Effector memory CD8-positive, alpha-beta T cell (primary cell): ENCODE measurements at regions not wholly inside any gene's neighbourhood (a gene's known extent, or its start where the extent isn't known, plus 50 kb on each side); places are given as distances from the start of the nearest gene placed in this dataset.

Source experiments
- ATAC-seq: fragments of 150-1000 bp; cut with Tn5 transposase; replicated peaks from 2 replicates; pipeline ENCODE4 v1.10.0; 2021; ENCODE audit warnings: mild to moderate bottlenecking, moderate library complexity
- DNase-seq, 3 experiments: peaks; one replicate each; pipeline ENCODE4 v3.0.0; 2021
- H3K27ac Mint-ChIP-seq, 2 donors: one replicate each; pipeline ENCODE4 v1.8.0; 2022; ENCODE audit warnings: mild to moderate bottlenecking in 2 of 2, mixed read lengths in 2 of 2, moderate library complexity in 2 of 2
- H3K27me3 Mint-ChIP-seq, 2 donors: one replicate each; pipeline ENCODE4 v1.8.0; 2022; ENCODE audit warnings: mixed read lengths in 2 of 2
- H3K36me3 Mint-ChIP-seq: one replicate; pipeline ENCODE4 v1.8.0; 2022; ENCODE audit warnings: mild to moderate bottlenecking, moderate library complexity, mixed read lengths; ENCODE audit not compliant: insufficient read depth
- H3K4me1 Mint-ChIP-seq, 2 donors: one replicate each; pipeline ENCODE4 v1.8.0; 2022; ENCODE audit warnings: low read depth in 2 of 2, mixed read lengths in 2 of 2
- H3K4me3 Mint-ChIP-seq, 2 donors: one replicate each; pipeline ENCODE4 v1.8.0; 2022; ENCODE audit warnings: mild to moderate bottlenecking in 2 of 2, mixed read lengths in 2 of 2, moderate library complexity in 2 of 2
- H3K9me3 Mint-ChIP-seq, 2 donors: one replicate each; pipeline ENCODE4 v1.8.0; 2022; ENCODE audit warnings: mixed read lengths in 2 of 2

DNA sequence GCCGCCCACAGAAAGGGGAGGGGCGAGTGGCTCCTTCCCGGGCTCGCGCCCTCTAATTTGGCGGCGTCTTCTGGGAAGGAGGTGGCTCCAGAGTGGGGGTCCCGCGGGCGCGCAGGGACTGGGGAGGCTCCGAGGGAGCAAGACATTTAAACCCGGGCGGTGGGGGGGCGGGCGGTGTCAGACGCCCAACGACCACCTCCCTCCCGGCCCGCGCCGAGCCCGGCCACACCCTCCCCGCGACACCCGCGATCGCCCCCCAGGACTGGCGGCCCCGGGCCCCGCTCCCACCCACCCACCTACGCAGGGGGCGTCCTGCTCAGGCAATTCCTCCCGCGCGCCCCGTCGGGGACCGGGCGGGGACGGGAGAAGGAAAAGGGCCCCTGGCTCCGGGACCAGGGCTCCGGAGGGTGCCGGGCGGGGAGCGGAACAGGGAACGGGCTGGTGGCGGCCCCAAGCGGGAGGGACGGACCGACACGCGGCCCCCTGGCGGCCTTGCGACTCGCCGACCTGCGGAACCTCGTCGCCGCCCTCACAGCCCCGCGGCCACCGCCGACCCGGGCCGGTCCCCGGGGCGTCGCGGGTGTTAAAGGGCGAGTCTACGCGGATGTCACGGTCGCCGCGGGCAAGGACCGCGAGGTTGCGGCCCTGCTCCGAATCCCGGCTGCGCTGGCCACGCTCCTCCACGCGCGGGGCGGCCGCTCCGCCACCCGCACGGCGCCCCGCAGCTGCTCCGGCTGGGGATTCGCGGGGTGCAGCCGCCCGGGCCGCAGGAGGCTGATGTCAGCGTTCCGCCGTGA lies 94.0 kb upstream of the FMN2 start:
- Mint-ChIP-seq H3K4me3 (peak overlapping the region in 1 of 2 donors; percentile 19), H3K27ac (no peak overlapping the region), H3K36me3 (no peaks in the 10 kb centered on the region), H3K9me3 (peaks cover 0 to 3% of the 10 kb centered on the region in 2 donors), H3K27me3 (peaks cover 24 to 41% of the 10 kb centered on the region in 2 donors), H3K4me1 (peaks cover 2 to 3% of the 10 kb centered on the region in 2 donors)
- DNase-seq: no peak
- ATAC-seq: no peak

DNA sequence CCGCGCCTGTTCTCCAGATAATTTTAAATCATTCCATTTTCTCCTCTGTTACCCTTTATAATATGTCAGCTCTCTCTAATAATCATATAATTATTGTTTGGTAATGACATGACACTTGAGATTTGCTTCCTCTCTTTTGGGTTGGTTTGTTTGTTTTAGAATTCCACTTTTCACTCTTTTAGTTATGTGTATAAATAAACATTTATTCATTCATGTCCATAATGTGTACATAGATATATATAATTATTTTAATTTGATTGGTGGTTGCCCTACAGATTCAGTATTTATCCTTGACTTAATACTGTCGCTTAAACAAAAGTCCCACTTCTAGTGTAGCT lies 93.4 kb upstream of the FMN2 start:
- Mint-ChIP-seq H3K27me3 (peaks cover 24 to 38% of the 10 kb centered on the region in 2 donors), H3K36me3 (no peaks in the 10 kb centered on the region), H3K4me1 (peaks cover 2 to 3% of the 10 kb centered on the region in 2 donors), H3K9me3 (peaks cover 0 to 3% of the 10 kb centered on the region in 2 donors), H3K27ac (no peak overlapping the region), H3K4me3 (no peak overlapping the region)
- DNase-seq (no peak), ATAC-seq (no peak)

DNA sequence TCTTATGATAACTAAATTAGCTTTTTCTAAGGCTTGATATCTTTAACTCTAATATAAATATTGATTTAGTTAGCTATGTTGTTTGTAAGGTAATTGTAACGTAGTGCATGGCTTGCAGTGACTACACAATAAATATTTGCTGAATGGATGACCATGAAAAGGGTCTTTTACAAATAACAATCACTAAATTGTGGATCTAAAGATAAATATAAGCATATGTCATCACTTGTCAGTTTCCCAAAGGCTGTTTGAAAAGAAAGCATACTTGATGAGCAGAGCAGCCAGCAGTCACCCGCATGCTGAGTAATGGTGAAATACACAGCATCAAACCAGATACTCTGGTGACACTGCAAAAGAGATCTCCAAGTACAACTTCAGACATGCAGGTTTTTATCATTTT lies 92.5 kb upstream of the FMN2 start:
- Mint-ChIP-seq H3K4me3 (no peak overlapping the region), H3K4me1 (peaks cover 2 to 3% of the 10 kb centered on the region in 2 donors), H3K36me3 (no peaks in the 10 kb centered on the region), H3K9me3 (peaks cover 0 to 3% of the 10 kb centered on the region in 2 donors), H3K27me3 (peaks cover 24 to 38% of the 10 kb centered on the region in 2 donors), H3K27ac (no peak overlapping the region)
- ATAC-seq: no peak
- DNase-seq: no peak

DNA sequence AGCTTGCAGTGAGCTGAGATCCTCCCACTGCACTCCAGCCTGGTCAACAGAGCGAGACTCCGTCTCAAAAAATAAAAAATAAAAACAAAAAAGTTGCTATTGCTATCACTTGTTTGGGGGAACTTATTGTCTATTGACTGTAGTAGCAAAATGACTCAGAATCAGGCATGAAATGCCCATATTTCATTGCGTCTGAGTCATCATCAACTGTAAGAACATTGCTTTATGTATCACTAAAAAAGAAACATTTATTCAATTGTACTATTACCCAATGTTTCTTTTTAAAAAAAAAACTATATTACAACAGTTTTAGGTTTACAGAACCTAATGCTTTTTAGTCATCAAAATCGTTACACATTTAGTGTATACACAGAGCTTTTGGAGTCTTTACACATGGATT lies 91.0 kb upstream of the FMN2 start:
- Mint-ChIP-seq H3K9me3 (peaks cover 0 to 1% of the 10 kb centered on the region in 2 donors), H3K4me1 (peaks cover 2 to 3% of the 10 kb centered on the region in 2 donors), H3K27ac (no peak overlapping the region), H3K4me3 (no peak overlapping the region), H3K27me3 (peaks cover 18 to 27% of the 10 kb centered on the region in 2 donors), H3K36me3 (no peaks in the 10 kb centered on the region)
- no peak for DNase-seq
- ATAC-seq: no peak

DNA sequence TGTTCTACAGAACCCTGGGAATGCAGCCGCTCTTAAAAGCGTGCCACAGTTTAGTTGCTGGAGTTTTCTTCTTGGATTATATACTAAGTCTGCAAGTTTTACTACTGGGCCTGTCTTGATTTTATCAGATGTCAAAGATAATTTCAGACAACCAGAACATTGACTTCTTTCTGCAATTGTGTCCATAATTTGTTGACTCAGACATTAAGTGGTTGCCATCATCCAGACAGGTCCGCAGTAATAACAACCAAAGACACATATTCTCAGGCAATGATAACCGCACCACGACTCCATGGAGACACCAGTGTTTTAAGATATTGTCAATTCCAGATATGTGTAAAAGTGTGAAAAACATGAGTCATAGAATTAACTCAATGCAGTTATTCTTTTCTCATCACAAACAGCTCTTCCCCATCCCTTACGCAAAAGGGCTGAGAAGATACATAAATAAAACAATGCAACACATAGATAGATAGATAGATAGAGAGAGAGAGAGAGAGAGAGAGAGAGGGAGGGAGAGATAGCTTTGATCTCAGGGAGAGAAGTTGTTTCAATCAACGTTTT lies 90.4 kb upstream of the FMN2 start:
- Mint-ChIP-seq H3K36me3 (no peaks in the 10 kb centered on the region), H3K27me3 (peaks cover 16 to 20% of the 10 kb centered on the region in 2 donors), H3K9me3 (peaks cover 0 to 1% of the 10 kb centered on the region in 2 donors), H3K4me3 (no peak overlapping the region), H3K27ac (no peak overlapping the region), H3K4me1 (peaks cover 2 to 3% of the 10 kb centered on the region in 2 donors)
- ATAC-seq (no peak), DNase-seq (no peak)

DNA sequence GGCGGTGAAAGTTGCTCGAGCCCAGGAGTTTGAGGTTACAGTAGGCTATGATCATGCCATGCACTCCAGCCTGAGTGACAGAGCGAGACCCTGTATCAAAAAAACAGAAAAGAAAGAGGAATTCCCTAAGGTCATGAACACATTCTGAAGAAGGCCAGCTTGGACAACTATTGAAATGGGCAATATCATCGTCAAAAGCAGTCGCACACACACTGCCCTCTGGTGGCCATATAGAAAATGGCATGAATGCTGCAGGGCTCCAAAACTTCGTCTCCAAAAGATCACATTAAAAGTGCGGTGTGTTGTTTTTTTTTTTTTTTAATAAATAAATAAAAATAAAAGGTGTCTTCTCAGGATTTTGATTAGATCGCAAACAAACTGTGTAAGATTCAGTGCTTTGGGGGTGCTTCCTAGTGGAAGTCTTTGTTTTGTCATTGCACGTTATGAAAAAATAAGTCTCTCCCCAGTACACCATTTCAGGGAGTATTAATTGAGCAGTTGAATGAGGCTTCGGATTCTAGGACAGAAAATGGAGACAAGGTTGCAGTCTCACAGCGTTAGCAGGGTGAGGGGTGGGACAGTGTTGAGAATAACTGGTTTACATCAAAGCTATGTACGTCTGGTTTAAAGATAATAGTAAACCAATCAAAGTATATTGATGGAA lies 87.5 kb upstream of the FMN2 start:
- H3K4me3 Mint-ChIP-seq: no peak overlapping the region
- DNase-seq: no peak
- no peaks in the 10 kb centered on the region for H3K4me1 Mint-ChIP-seq
- no peaks in the 10 kb centered on the region for H3K9me3 Mint-ChIP-seq
- no peak overlapping the region for H3K27ac Mint-ChIP-seq
- no peaks in the 10 kb centered on the region for H3K36me3 Mint-ChIP-seq
- H3K27me3 Mint-ChIP-seq: peaks cover 0 to 13% of the 10 kb centered on the region in 2 donors
- no peak for ATAC-seq

DNA sequence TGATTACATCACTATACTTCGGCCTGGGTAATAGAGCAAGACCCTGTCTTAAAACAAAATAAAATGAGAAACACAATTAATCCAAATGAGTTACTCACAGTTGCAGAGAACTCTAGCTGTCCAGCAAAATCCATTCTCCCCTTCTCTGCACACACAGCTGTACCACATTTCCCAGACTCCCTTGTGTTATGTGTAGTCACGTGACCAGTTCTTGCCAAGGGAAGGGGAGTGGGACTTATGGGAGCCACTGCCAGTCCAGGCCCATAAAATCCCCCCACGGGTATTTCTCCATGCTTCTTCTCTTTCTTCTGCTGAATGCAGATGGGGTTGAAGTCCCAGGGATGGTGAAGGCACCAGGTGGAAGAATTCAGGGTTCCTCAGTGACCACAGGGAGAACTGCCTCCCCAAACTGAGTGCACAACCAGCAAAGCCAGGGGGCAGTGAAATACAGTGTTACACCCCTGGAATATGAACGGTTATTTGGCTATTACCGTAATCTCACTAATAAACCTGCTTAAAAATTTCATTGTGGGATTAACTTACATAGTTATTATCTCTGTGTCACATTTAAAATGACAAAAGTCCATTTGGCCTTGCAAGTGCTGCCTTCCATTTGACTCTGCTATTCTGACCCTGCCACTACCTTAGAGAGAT lies 85.6 kb upstream of the FMN2 start:
- Mint-ChIP-seq H3K4me1 (no peaks in the 10 kb centered on the region), H3K27me3 (peaks cover 0 to 20% of the 10 kb centered on the region in 2 donors)

DNA sequence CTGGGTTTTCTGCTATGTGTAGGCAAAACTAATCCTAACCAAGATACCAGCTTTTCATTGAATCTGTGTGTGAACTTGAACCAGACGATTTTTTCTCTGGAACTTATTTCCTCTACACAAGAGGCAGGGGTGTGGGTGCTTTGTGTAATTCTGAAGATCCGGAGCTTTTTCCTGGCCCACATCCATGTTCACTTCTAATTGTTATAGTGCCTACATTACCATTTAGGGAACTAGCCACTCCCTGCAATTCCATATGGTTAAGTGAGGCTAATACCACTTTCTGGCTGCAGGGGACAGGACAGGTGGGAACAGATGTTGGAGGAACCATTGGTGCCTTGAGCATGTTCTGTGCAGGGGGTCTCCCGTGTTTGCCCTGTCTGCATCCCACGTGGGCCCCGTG lies 83.4 kb upstream of the FMN2 start:
- Mint-ChIP-seq H3K27me3 (peaks cover 0 to 13% of the 10 kb centered on the region in 2 donors), H3K4me1 (no peaks in the 10 kb centered on the region), H3K4me3 (no peak overlapping the region), H3K36me3 (no peaks in the 10 kb centered on the region), H3K9me3 (peaks cover 0 to 6% of the 10 kb centered on the region in 2 donors), H3K27ac (no peak overlapping the region)
- ATAC-seq (no peak), DNase-seq (no peak)

More for the DNA sequence above, 85.6 kb upstream of the FMN2 start:
- H3K4me3 Mint-ChIP-seq: no peak overlapping the region
- H3K27ac Mint-ChIP-seq: no peak overlapping the region
- ATAC-seq: no peak
- H3K9me3 Mint-ChIP-seq: peaks cover 0 to 6% of the 10 kb centered on the region in 2 donors
- H3K36me3 Mint-ChIP-seq: no peaks in the 10 kb centered on the region
- DNase-seq: no peak

DNA sequence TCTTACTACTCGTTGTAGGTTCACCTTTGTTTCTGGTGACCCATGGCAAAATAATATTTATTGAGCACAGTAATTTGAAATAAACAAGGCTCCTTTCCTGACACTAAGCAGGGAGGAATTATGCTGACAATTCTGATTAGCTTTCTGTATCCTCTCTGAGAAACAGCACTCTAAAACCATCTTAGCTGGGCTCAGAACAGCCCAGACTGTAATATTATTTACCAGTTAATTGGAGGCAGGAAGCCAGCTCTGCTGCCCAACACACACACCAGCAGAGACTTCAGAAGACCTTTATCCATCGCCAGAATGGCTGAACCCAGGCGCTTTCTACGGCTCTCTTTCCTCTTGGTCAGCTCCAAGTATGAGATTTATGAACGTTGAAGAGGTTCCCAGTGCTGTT lies 77.6 kb upstream of the FMN2 start:
- Mint-ChIP-seq H3K27ac (no peak overlapping the region), H3K4me1 (no peaks in the 10 kb centered on the region), H3K36me3 (no peaks in the 10 kb centered on the region), H3K9me3 (peaks cover 6 to 8% of the 10 kb centered on the region in 2 donors), H3K4me3 (no peak overlapping the region), H3K27me3 (peaks cover 0 to 10% of the 10 kb centered on the region in 2 donors)
- DNase-seq: no peak
- no peak for ATAC-seq

DNA sequence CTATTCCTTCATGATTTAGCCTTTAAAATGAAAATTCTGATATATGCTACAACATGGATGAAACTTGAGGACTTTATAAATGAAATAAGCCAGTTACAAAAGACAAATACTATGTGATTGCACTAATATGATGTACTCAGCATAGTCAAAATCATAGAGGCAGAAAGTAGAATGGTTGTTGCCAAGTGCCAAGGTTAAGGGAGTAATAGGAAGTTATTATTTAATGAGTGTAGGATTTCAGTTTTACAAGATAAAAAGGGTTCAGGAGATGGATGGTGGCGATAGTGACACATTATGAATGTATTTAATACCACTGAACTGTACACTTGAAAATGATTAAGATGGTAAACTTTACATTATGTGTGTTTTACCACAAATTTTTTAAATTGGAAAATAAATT lies 73.1 kb upstream of the FMN2 start:
- DNase-seq (no peak), ATAC-seq (no peak)
- Mint-ChIP-seq H3K4me1 (no peaks in the 10 kb centered on the region), H3K36me3 (no peaks in the 10 kb centered on the region), H3K27ac (no peak overlapping the region), H3K27me3 (no peaks in the 10 kb centered on the region), H3K4me3 (no peak overlapping the region), H3K9me3 (peaks cover 2 to 8% of the 10 kb centered on the region in 2 donors)

DNA sequence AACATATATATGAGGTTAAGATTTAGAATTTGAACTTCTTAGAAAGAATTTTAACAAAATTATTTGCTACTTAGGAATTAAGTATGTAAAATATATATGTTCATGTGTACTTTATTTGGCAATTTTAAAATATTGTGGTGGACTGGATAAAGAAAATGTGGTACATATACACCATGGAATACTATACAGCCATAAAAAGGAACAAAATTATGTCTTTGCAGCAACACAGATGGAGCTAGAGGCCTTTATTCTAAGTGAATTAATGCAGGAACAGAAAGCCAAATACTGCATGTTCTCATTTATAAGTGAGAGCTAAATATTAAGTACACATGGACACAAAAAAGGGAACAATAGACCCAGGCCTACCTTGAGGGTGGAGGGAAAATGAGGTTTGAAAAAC lies 72.2 kb upstream of the FMN2 start:
- H3K36me3 Mint-ChIP-seq: no peaks in the 10 kb centered on the region
- peaks cover 2 to 8% of the 10 kb centered on the region in 2 donors for H3K9me3 Mint-ChIP-seq
- DNase-seq: no peak
- ATAC-seq: no peak
- no peak overlapping the region for H3K27ac Mint-ChIP-seq
- H3K4me3 Mint-ChIP-seq: no peak overlapping the region
- H3K27me3 Mint-ChIP-seq: no peaks in the 10 kb centered on the region
- H3K4me1 Mint-ChIP-seq: no peaks in the 10 kb centered on the region

DNA sequence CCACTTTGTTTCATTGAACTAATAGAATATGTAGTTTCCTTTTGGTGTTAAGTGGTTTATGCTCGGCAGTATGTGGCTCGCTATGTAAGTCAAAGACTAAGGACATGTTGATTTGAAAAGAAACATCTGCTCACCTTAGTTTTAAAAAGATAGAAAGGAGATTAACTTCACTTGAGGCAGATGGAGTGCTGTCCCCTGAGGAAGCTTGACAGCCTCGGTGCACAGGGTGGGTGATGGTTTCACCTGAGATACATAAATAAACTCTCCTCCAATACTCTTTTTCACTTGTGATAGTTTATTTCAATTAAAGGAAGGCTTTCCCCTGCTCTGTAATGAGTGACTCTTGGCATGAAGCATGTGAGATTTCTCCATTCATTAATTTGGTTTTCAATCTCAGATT lies 70.8 kb upstream of the FMN2 start:
- DNase-seq: no peak
- Mint-ChIP-seq H3K4me1 (no peaks in the 10 kb centered on the region), H3K9me3 (peaks cover 2 to 8% of the 10 kb centered on the region in 2 donors), H3K27me3 (no peaks in the 10 kb centered on the region), H3K4me3 (no peak overlapping the region), H3K36me3 (no peaks in the 10 kb centered on the region), H3K27ac (no peak overlapping the region)
- no peak for ATAC-seq

DNA sequence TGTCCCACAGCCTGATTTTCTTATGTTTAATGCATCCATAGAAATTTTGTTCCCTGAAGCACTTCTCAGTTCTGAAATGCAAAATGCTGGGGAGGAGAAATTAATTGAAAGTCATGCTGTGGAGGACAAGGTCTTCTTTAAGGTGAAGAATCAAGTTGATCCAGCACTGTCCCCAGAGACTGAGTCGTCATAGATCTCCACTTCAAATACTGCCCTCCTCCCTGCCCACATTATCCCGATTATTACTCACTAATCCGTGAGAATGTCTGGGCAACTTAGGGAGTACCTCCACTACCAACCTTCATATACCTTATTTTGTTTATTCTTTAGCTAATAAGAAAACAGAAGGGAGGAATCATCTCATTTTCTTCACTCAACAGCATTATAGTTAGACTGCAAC lies 70.0 kb upstream of the FMN2 start:
- ATAC-seq (no peak), DNase-seq (no peak)
- Mint-ChIP-seq H3K4me3 (no peak overlapping the region), H3K27me3 (no peaks in the 10 kb centered on the region), H3K27ac (no peak overlapping the region), H3K4me1 (no peaks in the 10 kb centered on the region), H3K36me3 (no peaks in the 10 kb centered on the region), H3K9me3 (peaks cover 2 to 8% of the 10 kb centered on the region in 2 donors)
